Upper lobe of left lung (tissue), 4 donors: ENCODE measurements at regions not wholly inside any gene's neighbourhood (a gene's known extent, or its start where the extent isn't known, plus 50 kb on each side); places are given as distances from the start of the nearest gene placed in this dataset.

Experiments
- CTCF ChIP-seq, 6 experiments: fragments of 450-650 bp in 4 of 6; fragments of 200-600 bp in 2 of 6; sonication (generic) in 2 of 6; IDR thresholded peaks; one replicate each; pipeline ENCODE4 v1.5.1; 2016 to 2019; ENCODE audit warnings: antibody characterized with exemption in 6 of 6
- EP300 ChIP-seq, 4 donors: sonication (generic); formaldehyde crosslinking; IDR thresholded peaks; one replicate each; pipeline ENCODE4 v1.5.1; 2017; ENCODE audit warnings: antibody characterized with exemption in 4 of 4, control low read depth in 2 of 4
- POLR2A ChIP-seq, 4 donors: fragments of 450-650 bp; IDR thresholded peaks; one replicate each; pipeline ENCODE4 v1.5.1; 2016 to 2017; ENCODE audit warnings: antibody characterized with exemption in 4 of 4, mild to moderate bottlenecking in 2 of 4
- POLR2AphosphoS5 ChIP-seq, 2 donors: sonication (generic); formaldehyde crosslinking; IDR thresholded peaks; one replicate each; pipeline ENCODE4 v1.5.1; 2017; ENCODE audit warnings: antibody characterized with exemption in 2 of 2

DNA sequence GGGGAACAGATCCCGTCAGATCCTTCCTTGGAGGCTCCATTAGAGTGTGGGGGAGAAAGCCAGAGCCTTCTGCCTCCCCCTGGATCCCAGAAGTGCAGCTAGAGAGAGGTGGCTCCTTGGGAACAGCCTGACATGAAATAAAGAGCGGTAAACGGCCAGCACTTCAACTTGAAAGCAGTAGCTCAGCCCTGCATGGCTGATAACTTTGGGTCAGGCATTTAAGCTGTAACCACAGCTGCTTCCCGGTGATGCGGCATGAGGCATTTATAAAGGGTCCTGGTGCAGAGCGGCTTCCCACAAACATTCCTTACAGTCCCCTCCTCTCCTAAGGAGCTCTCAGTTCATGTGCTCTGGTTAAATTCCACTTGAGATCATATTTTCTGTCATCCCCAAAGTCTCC, 960.3 kb downstream of the VRK1 start:
- TF ChIP-seq CTCF (IDR thresholded peaks at IDR 0.05) (no peak), EP300 (IDR thresholded peaks at IDR 0.05) (no peak), POLR2A (IDR thresholded peaks at IDR 0.05) (no peak), POLR2AphosphoS5 (IDR thresholded peaks at IDR 0.05) (no peak)
